ENCODE measurements at regions not wholly inside any gene's neighbourhood (a gene's known extent, or its start where the extent isn't known, plus 50 kb on each side); places are given as distances from the start of the nearest gene placed in this dataset.

- TF ChIP-seq FOXP2 (optimal IDR thresholded peaks at IDR 0.05; ENCODE audit: borderline replicate concordance, extremely low read depth, extremely low read length, insufficient read depth), result no peak
- no peak for TF ChIP-seq POLR2AphosphoS5 (IDR thresholded peaks at IDR 0.05; ENCODE audit: low read depth, low read length)
These were observed 122.2 kb downstream of the CDH26 start for GRCh38 chr20:60080401-60080800.

Measured in PFSK-1 (cell line).